Stimulated activated CD4-positive, alpha-beta T cell treated with anti-CD3 and anti-CD28 coated beads, Interleukin-1b, Interleukin-23, amount 100 ng/mL, for 48 hours (primary cell): ENCODE measurements at regions not wholly inside any gene's neighbourhood (a gene's known extent, or its start where the extent isn't known, plus 50 kb on each side); places are given as distances from the start of the nearest gene placed in this dataset.
"Not testable (repeated sequence)": the region's sequence is repeated elsewhere in the genome, so short reads cannot be mapped to it uniquely, and the experiment has no call there.

ENCODE experiments used
- DNase-seq: peaks from one replicate; pipeline ENCODE4 v3.0.0-alpha.2; 2020

GRCh38 chr5:87784311-87784710 is 371.6 kb upstream of the CCNH start:
- DNase-seq = no peak

DNA sequence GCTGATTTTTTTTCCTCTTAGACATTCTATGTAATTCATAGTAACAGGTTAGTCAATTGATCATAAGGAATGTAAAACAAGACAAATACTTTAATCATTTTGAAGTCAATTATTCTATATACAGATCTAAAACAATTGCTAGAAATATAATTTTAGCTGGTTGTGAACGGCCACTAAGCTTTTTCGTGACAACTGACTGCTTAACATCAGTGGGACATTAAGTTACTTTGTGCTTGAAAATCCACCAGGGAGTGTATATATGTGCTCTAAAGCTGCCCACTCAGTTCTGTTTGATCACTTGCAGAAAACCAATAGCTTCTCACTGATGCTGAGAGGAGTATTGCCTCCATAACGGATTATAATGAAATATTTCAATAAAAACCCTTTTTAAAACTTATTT is 370.2 kb upstream of the CCNH start:
- no peak for DNase-seq

DNA sequence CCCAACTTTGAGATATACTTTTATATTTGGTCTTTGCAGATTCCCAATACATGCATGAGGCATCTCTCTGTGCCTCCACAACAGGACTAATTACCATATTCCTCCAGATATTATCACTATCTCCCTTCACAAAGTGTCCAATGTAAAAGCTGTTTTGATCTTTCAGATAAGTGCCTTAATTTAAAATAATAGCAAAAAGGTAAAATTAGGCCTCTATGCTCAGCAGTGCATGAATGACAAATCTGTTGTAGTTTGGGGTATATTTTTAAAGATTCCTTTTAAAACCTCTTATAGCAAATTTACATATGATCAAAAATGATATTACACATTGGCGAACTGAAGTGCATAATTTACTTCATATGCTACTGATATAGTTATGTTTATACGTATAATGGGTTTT is 369.2 kb upstream of the CCNH start:
- DNase-seq = no peak

DNA sequence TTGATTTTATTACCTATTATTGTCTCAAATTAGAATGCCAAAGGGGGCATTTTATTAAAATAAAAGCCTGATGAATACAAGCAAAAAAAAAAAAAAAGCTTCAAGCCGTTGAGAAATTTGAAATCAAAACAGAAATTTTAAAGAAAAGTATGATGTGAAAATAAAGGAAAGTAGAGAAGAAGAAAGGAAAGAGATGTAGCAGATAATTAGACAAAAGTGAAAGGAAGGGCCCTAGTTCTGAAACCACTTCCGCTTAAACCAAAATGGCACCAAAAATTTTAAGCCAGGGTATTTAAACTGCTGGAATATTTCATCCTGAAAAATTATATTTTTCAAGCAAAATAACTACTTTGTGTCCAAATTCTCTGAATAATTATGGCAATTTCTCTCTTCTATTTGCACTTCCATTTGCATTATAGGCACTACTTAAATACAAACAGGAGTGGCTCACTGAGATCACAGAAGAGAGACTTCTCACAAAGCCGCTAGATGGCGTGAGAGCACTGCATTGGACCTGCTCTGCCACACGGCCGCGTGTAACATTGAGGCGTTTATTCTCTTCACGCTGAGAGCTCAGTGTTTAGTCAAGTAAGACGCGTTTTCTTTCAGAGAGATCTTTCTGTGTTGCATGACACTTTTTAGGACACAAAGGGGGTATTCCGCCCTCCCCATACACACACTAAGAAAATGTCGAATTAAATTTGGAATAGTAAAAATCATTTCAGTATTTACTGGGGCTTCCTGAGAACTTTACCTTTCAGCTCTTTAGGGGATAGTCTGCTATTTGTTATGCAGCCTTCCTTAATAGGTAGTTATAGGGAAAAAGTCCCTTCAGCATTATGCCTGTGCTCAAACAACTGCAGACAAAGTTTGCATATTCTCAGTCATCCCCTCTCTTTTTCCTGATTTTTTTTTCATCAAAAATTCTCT is 368.4 kb upstream of the CCNH start:
- DNase-seq = peak; percentile 74

GRCh38 chr5:87778876-87779275 is 366.1 kb upstream of the CCNH start:
- no peak for DNase-seq

GRCh38 chr5:87777877-87778276 is 365.1 kb upstream of the CCNH start:
- DNase-seq = no peak

- no peak for DNase-seq
Observed at GRCh38 chr5:87776785-87777184, 364.1 kb upstream of the CCNH start.

DNA sequence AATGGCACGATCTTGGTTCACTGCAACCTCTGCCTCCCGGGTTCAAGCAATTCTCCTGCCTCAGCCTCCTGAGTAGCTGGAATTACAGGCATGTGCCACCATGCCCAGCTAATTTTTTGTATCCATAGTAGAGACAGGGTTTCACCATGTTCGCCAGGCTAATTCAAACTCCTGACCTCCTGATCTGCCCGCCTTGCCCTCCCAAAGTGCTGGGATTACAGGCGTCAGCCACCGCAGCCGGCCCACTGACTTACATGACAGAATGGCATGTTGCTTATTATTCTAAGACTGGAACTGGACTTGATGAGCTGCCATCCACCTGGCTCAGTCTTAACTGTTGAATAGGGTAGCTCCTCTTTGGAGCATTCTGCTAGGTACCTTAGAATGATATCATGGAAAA is 363.6 kb upstream of the CCNH start:
- not testable (repeated sequence) for DNase-seq

- DNase-seq = no peak
Observed at GRCh38 chr5:87775228-87775627, 362.5 kb upstream of the CCNH start.

DNA sequence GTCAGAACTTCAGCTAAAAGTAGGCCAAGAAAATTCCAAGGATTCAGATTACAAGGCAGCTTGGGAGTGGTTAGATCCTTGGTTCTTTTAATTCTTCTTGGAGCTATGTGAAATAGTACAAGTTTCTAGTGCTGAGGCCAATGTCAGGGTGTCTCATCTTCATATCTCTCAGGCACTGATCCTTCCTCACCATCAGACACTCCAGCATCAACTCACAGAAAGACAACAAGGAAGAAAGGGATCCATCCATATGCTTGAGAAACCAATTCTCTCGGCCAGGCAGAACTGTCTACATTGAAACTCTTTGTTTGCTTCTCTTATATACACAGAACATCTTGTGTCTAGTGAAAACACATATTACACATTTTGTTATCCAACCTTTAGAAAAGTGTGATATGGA is 362.1 kb upstream of the CCNH start:
- DNase-seq = no peak

- DNase-seq = no peak
Observed at GRCh38 chr5:87770601-87771121, 357.9 kb upstream of the CCNH start.

GRCh38 chr5:87770016-87770570 is 357.4 kb upstream of the CCNH start:
- no peak for DNase-seq

GRCh38 chr5:87769157-87769556 is 356.4 kb upstream of the CCNH start:
- no peak for DNase-seq

DNA sequence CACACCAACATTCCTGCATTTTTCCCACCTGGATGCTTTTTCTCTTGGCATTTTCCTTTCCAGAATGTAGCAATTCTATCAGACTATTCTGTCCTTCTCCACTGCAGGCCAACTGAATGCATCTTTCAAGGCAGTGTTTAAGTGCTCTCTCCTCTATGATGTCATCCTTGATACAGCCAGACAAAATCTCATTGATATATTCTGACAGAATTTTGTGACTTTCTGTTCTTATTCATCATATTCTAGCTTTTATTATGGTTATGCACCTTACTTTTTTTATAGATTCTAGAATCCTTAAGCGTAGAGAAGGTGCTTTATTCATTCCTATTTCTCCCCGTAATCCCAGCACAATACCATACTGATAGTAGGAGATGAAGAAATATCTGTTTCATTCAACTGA is 355.5 kb upstream of the CCNH start:
- no peak for DNase-seq

DNA sequence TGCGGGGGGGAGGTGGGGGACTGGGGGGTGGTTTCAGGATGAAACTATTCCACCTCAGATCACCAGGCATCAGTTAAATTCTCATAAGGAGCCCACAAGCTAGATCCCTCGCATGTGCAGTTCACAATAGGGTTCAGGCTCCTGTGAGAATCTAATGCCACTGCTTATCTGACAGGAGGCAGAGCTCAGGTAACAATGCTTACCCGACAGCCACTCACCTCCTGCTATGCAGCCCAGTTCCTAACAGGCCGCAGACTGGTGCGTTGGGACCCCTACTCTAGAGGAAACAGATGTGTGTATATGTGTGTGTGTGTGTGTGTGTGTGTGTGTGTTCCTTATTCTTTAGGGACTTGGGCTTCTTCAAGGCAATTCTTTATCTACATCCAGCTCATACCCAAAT is 352.3 kb upstream of the CCNH start:
- DNase-seq = no peak

- no peak for DNase-seq
Observed at GRCh38 chr5:87762631-87763030, 349.9 kb upstream of the CCNH start.

DNA sequence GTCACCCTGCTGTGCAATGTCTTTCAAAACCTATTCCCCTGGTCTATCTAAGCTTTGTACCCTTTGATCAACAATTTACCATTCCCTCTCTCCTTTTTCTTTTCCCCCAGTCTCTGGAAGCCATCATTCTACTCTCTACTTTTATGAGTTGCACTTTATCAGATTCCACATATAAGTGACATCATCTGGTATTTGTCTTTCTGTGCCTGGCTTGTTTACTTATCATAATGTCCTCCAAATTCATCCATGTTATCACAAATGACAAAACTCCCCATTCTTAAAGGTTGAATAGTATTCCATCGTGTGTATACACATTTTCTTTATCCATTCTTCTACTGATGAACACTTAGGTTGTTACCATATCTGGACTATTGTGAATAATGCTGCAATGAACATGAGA is 344.2 kb upstream of the CCNH start:
- no peak for DNase-seq

GRCh38 chr5:87755360-87755759 is 342.6 kb upstream of the CCNH start:
- no peak for DNase-seq

- no peak for DNase-seq
Observed at GRCh38 chr5:87754009-87754757, 341.5 kb upstream of the CCNH start.

DNA sequence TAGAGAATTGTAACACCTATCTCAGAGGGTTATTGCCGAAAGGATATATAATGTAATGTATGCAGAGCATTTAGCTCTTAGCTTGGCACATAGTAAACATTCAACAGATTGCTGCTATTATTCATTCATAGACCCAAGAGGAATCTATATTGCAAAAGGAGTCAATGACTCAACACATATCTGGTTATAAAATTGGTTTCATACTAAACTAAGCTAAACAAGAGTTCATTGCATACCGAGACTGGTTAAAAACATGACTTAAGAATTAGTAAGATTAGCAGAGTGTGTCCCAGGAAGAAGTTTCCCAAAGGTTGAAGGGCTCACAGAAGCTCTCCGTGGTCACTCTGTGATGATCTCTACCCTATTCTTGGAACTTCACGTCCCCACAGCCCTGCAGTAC is 339.6 kb upstream of the CCNH start:
- no peak for DNase-seq

DNA sequence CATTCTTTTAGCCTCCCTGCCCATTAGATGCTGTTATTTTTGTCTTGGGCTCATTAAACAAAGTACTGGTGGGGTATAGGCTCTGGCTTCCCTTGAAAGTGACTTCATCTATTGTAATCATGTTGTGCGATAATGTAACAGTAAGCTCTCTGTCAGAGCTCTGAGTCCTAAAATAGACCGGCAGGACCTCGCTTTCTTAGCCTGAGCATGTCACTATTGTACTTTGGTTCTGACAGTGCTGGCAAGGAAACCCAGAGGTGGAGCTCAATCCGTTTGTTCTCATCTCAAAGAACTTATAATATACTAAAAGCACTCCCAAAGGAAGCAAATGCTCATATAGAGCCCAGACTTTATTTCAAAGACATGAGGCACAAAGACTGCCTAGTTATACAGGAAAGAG is 339.1 kb upstream of the CCNH start:
- DNase-seq = no peak

DNA sequence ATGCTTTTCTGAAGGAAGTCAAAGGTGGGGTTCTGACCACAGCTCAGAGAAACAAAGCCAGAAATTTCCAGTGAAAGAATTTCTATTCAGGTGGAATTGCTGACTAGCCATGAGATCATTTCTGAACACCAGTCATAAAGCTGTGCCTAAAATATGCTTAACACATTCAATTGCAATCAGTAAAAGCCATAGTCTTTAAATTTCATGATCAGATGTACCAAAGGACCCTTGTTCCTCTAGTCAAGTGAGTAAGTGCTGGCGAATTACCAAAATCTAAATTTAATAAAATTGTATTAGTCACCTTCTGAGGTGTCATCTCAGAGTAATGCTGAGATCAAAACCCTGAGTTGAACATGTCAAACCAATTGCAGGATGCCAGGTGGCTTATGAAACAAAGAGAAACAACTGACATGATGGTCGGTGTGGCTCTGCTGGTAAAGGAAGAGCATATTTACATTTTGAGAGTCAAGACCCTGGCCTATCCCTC is 334.2 kb upstream of the CCNH start:
- DNase-seq = no peak

- no peak for DNase-seq
Observed at GRCh38 chr5:87746341-87746740, 333.6 kb upstream of the CCNH start.

DNA sequence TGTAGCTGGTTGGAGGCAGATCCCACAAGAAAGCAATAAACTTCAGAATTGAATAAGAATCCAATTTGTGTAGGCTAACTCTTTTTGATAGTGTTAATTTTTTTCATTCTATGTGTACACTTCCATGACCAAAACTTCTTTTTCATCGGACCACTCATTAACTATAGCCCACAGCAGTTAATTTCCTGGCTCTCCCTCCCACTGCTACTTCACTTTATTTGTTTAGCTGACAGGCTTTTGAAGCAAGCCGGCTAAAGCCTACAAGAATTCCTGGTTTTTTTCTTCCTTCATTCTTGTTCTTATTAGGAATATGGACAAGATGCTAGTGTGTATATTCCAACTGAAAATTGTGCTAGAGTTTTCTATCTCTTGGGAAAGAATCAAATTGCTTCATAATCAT is 329.2 kb upstream of the CCNH start:
- no peak for DNase-seq
